ENCODE measurements at regions not wholly inside any gene's neighbourhood (a gene's known extent, or its start where the extent isn't known, plus 50 kb on each side); places are given as distances from the start of the nearest gene placed in this dataset.

DNA sequence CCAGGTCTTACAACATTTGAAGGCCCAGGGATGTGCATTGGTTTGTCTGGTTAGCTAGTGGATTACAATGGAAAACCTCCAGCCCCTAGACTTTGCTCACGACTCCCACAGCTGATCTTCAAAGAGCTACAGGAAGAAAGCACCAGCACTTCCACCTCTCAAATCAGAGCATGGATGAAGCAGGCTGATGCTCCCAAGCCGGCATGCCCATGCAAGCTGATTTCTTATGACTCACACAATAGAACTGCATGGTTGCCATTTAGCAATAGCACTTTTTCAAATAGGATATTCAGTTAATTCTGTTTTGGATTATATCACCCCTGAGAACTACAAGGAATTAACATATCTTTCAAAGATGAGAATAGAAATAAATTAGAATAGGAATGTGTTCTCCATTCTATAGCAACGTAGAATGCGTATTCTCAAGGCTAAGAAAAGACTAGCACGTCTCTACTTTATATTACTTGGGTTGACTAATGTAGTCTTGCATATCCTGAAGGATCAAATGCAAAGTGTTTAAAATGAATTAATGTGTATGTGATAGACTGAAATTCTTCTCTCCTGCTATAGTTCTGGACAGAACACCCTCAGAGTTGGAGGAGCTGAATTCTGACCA, 292.4 kb downstream of the TRIB2 start:
- peak; percentile 40 for DNase-seq (ENCODE audit: low read depth, low spot score)

- no peak for DNase-seq (ENCODE audit: low read depth, low spot score)
Observed at GRCh38 chr2:13010283-13010682, 293.5 kb downstream of the TRIB2 start.

GRCh38 chr2:13014783-13015182, 298.0 kb downstream of the TRIB2 start:
- no peak for DNase-seq (ENCODE audit: low read depth, low spot score)

DNA sequence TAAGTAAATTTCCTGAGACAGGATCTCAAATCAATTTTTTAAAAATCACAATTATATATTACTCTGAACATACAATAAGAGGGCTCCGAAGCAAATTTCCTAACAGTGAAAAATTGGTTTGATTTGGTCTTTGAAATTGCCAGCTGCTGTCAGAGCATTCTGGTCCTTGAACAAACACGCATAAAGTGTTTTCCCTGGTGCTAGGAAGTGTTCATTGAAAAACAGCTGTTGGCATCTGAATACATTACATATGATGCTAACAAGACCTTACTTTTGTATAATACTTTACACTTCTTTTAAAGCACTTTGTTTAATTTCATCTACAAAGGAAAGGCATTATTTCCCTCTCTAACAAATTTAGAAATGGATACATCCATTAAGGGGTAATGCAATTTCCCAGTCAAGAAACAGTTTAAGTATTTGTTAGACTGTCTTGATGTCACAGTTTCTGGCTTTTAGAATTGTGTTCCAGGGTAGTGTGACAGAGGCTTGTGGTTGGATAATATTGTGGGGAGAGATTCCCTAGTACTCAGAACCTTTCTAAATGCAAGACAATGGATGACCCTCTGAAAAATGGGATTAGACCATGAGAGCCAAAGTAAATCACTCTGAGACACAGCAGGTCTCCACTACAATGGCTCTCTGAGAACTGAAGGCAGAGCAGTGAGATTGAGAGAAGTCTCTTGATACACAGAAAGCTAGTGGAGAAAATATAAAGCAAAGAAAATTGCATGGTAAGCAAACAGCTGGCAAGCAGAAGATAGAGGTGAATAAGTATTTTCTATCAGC, 299.0 kb downstream of the TRIB2 start:
- no peak for DNase-seq (ENCODE audit: low read depth, low spot score)

GRCh38 chr2:13018490-13018889, 301.8 kb downstream of the TRIB2 start:
- no peak for DNase-seq (ENCODE audit: low read depth, low spot score)

- DNase-seq (ENCODE audit: low read depth, low spot score) = no peak
Observed at GRCh38 chr2:13019781-13020180, 303.0 kb downstream of the TRIB2 start.

- DNase-seq (ENCODE audit: low read depth, low spot score) = no peak
Observed at GRCh38 chr2:13020469-13020868, 303.7 kb downstream of the TRIB2 start.

DNA sequence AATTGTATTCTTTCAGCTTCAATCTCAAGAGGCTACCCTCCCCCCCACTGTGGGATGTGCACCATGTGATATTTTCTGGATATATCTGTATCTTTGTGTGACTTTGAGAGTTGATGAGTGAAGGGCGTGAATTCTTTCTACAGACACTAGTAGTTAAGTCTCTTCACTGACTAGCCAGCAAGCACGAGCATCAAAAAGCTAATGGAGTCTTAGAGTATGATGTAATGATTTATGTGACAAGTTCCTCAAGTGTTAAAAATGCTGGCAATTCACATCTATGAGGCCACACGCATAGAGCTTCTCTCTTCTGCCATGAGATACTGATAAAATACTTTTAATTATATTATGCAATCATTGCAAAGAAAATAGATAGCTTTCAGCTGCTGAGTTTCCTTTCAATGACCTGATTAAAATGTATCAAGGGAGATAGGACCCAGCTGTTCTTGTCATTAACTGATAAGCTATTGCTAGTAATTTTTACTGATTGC, 304.8 kb downstream of the TRIB2 start:
- no peak for DNase-seq (ENCODE audit: low read depth, low spot score)

DNA sequence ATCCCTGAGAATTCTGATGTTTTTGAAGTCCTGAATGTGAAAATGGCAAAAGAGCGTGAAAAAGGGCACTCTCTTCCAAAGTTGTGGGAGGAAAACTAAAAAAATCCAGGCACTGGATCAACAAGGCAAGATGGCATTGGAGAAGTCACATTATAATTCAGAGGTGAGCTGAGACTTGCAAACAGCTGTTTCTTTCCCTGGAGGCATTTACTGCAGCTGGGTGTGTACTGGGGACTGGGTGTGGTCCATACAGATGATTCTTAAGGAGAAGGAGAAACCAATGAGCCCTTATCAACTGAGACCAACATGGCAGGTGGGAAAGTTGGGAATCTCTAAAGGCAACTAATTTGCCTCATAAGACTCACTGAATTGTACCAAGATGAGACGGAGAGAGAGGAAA, 313.9 kb downstream of the TRIB2 start:
- no peak for DNase-seq (ENCODE audit: low read depth, low spot score)

DNA sequence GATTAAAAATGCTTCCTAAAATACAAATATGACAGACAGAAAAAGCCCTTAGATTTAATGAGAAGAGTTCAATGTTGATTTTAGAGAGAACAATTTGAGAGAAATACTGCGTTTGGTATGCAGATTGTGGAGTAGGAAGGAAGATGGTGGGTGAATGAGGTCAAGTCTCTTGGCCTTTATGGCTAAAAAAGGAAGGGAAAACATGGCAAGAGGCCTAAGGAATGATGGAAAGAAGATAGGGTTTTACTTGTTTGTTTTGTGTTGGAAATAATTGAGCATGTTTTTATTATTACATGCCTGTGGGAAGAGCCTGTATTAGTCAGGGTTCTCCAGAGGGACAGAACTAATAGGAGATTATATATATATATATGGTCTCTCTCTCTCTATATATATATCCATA, 318.1 kb downstream of the TRIB2 start:
- DNase-seq (ENCODE audit: low read depth, low spot score) = no peak

GRCh38 chr2:13035866-13036265, 319.1 kb downstream of the TRIB2 start:
- DNase-seq (ENCODE audit: low read depth, low spot score) = no peak

- DNase-seq (ENCODE audit: low read depth, low spot score) = no peak
Observed at GRCh38 chr2:13040043-13040442, 323.3 kb downstream of the TRIB2 start.

DNA sequence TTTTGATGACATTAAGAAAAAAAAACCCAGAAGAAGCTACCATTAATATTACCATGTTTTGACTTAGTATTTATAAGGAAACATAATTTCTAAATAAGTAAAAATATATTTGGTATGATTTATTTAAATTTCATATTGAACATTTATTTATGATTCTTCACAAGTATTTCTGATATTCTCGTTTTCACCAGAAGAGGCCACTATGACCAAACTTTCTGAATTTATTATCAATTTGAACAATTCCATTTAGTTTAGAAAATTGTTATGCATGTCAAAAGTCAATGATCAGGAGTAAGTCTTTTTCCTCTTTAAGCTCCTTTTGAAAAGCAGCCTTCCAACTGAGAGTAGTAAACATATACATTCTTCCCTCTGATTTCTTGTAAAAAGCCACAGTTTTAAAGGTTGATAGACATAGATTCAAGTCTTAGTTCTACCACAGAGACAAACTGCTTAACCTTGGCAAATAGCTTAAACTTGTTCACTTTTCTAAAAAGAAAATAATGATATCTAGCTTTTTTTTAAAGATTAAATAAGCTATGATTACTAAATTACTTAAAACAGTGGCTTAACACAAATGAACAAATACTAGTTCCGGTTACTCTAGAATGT, 329.9 kb downstream of the TRIB2 start:
- peak; percentile 12 for DNase-seq (ENCODE audit: low read depth, low spot score)

GRCh38 chr2:13050764-13051163, 334.0 kb downstream of the TRIB2 start:
- DNase-seq (ENCODE audit: low read depth, low spot score) = no peak

DNA sequence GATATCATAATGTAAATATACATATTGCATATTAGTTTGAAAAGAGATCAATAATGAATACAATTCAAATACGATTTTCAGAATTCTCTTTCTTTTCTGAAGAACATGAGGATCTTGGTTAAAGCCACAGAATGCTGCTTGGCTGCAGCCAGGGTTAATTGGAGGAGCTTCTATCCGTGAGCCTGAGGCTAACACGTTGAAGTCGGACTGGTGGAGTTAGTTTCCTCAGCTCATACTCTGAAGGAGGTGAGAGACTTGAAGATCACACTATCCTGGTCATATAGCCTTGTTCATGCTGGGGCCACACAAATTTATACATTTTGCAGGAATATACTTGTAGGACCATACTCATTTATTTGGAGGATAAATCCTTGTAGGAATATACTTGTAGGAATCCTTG, 335.8 kb downstream of the TRIB2 start:
- DNase-seq (ENCODE audit: low read depth, low spot score) = no peak

DNA sequence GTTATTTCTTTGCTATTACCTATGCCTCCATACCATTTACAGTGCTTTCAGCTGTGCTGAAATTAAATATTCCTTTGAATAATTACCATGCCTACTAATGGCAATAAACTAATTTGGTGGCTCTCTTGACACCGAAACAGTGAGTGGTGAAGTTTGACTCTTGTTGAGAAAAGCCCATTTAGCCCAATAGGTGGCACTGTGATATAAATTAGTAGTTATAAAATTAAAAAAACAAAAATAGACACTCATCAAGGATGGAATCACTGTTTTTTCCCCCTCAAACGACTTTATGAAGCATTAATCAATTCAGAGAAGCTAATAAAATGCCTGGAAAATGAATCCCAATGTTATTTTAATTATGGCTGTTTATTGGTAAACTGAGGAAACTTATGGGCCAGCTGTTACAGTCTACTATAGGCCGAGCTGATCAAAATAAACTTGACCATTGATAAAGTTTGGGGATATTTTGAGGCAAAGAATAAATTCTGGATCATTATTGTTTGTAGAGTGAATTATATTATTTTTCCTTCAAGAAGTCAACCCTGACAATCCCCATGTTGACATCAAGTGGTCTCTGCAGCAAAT, 339.6 kb downstream of the TRIB2 start:
- peak; percentile 41 for DNase-seq (ENCODE audit: low read depth, low spot score)

- no peak for DNase-seq (ENCODE audit: low read depth, low spot score)
Observed at GRCh38 chr2:13057671-13058070, 340.9 kb downstream of the TRIB2 start.

GRCh38 chr2:13066676-13067075, 349.9 kb downstream of the TRIB2 start:
- DNase-seq (ENCODE audit: low read depth, low spot score) = no peak

GRCh38 chr2:13067508-13067907, 350.8 kb downstream of the TRIB2 start:
- DNase-seq (ENCODE audit: low read depth, low spot score) = no peak

DNA sequence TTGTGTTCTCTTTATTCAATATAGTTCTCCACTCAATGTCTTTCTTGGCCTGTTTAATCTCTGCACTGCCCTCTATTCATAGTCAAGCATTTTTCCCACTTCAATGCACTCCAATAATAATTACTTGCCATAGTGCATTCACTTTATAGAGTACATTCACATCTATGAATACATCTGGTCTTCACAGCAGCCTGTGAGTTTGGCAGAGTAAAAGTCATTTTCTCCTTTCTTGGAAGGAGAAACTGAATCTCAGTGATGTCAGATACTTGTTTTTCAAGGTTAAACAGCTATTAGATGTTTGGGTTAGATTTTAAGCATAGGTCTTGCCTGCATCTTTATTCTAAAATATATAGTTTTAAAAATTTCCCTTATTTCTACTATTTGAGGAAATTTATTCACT, 373.2 kb downstream of the TRIB2 start:
- DNase-seq (ENCODE audit: low read depth, low spot score) = no peak

GRCh38 chr2:13091455-13091854, 374.7 kb downstream of the TRIB2 start:
- peak; percentile 12 for DNase-seq (ENCODE audit: low read depth, low spot score)

DNA sequence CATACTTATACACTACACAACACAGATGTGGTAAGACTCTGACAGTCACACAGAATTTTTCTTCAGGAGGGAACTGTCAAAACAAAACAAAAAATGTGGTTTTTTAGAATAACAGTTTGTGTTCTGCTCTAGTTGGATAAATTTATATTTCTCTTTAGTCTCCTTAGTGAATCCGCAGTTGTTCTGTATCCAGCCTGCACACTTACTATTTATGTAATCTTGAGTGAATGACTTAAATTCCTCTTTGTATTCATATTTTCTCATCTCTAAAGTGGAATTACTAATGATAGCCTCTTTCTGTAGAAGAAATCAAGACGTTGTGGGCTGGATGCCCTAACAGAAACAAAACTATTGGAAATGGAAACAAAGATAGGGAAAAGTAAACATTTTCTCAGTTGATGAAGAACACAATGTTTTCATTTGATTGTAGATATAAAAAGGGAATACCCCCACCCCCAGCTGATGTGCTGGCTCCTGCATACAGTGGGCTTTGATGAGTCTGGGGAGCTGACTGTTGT, 375.2 kb downstream of the TRIB2 start:
- DNase-seq (ENCODE audit: low read depth, low spot score) = no peak

Data from astrocyte of the hippocampus (primary cell).